ENCODE measurements at regions not wholly inside any gene's neighbourhood (a gene's known extent, or its start where the extent isn't known, plus 50 kb on each side); places are given as distances from the start of the nearest gene placed in this dataset.

GRCh38 chr13:76813891-76814290 lies 72.3 kb downstream of the KCTD12 start:
- TF ChIP-seq CTCF (IDR thresholded peaks at IDR 0.05) (no peak), POLR2A (IDR thresholded peaks at IDR 0.05) (no peak), EP300 (IDR thresholded peaks at IDR 0.05) (no peak)

Data from tibial nerve (tissue), 4 donors.